ACC112 (cell line): ENCODE measurements at regions not wholly inside any gene's neighbourhood (a gene's known extent, or its start where the extent isn't known, plus 50 kb on each side); places are given as distances from the start of the nearest gene placed in this dataset.
"Not testable (repeated sequence)": the region's sequence is repeated elsewhere in the genome, so short reads cannot be mapped to it uniquely, and the experiment has no call there.

Source experiments
- H2AFZ ChIP-seq: fragments of 200-600 bp; sonication (generic); one replicate; pipeline ENCODE4 v1.6.0; 2017; ENCODE audit warnings: antibody characterized with exemption, low read length; ENCODE audit not compliant: unreplicated experiment
- H3K27ac ChIP-seq: fragments of 200-600 bp; sonication (generic); 2 replicates; pipeline ENCODE4 v1.5.1; 2014; ENCODE audit warnings: low read depth, mild to moderate bottlenecking, antibody characterized with exemption, low read length, moderate library complexity
- H3K27me3 ChIP-seq: fragments of 200-600 bp; sonication (generic); 2 replicates; pipeline ENCODE4 v1.6.1; 2014; ENCODE audit warnings: mild to moderate bottlenecking, antibody characterized with exemption, low read length, moderate library complexity, mixed read lengths; ENCODE audit not compliant: insufficient read depth
- H3K36me3 ChIP-seq: fragments of 200-600 bp; sonication (generic); 2 replicates; pipeline ENCODE4 v1.6.1; 2016; ENCODE audit warnings: mild to moderate bottlenecking, antibody characterized with exemption, low read length, moderate library complexity, mixed read lengths; ENCODE audit not compliant: insufficient read depth
- H3K4me1 ChIP-seq: fragments of 200-600 bp; sonication (generic); one replicate; pipeline ENCODE4 v1.6.1; 2016; ENCODE audit warnings: low read length, mixed read lengths; ENCODE audit not compliant: insufficient read depth, unreplicated experiment, control insufficient read depth
- H3K4me3 ChIP-seq: fragments of 200-600 bp; sonication (generic); 2 replicates; pipeline ENCODE4 v1.5.1; 2014; ENCODE audit warnings: mild to moderate bottlenecking, low read depth, low read length
- H3K79me2 ChIP-seq: fragments of 200-600 bp; sonication (generic); one replicate; pipeline ENCODE4 v1.6.0; 2016; ENCODE audit warnings: low read length; ENCODE audit not compliant: control insufficient read depth, unreplicated experiment, insufficient read depth

DNA sequence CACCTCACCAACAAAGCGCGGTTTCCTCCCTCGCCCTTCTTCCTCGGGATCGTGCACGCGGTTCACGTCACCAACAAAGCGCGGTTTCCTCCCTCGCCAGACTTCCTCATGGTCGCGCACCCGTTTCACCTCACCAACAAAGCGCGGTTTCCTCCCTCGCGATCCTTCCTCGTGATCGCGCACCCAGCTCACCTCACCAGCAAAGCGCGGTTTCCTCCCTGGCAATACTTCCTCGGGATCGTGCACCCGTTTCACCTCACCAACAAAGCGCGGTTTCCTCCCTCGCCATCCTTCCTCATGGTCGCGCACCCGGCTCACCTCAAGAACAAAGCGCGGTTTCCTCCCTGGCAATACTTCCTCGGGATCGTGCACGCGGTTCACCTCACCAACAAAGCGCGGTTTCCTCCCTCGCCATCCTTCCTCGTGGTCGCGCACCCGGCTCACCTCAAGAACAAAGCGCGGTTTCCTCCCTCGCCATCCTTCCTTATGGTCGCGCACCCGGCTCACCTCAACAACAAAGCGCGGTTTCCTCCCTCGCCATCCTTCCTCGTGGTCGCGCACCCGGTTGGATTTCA is 565.9 kb upstream of the PFKP start:
- H2AFZ ChIP-seq, H3K27me3 ChIP-seq, H3K4me1 ChIP-seq, H3K36me3 ChIP-seq, H3K27ac ChIP-seq, H3K79me2 ChIP-seq, H3K4me3 ChIP-seq: not testable (repeated sequence)

GRCh38 chr10:2494399-2494798 is 572.9 kb upstream of the PFKP start:
- Histone ChIP-seq H3K27ac (no peak overlapping the region), H3K36me3 (no peaks in the 10 kb centered on the region), H2AFZ (no peak overlapping the region), H3K4me3 (no peak overlapping the region), H3K27me3 (no peaks in the 10 kb centered on the region), H3K79me2 (no peaks in the 10 kb centered on the region), H3K4me1 (no peaks in the 10 kb centered on the region)

DNA sequence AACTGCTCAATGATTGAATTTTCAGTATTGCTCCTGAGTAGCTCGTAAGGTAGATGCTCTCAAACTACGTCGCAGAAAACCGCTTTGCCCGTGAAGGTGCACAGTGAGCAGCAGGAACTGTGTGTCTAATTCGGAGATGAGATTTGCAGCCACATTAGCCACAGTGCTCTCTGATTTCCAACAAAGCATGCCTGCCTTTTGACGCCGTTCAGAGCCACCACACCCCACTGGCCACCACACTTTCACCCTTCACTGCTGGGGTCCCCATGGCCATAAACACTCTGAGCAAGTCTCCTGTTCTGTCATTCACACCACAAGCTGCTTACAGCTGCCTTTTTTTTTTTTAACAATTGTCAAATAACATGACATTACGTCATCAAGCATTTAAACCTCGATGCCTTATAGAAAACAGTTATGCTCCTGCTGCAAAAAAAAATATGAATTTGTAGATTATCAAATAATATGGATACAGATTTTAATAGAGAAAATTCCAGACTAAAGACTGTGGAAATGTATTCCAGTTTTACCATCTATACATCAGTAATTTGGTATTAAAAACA is 578.8 kb upstream of the PFKP start:
- Histone ChIP-seq H3K27ac (no peak overlapping the region), H3K27me3 (no peaks in the 10 kb centered on the region), H3K4me1 (no peaks in the 10 kb centered on the region), H3K36me3 (no peaks in the 10 kb centered on the region), H3K79me2 (no peaks in the 10 kb centered on the region), H3K4me3 (no peak overlapping the region), H2AFZ (no peak overlapping the region)

DNA sequence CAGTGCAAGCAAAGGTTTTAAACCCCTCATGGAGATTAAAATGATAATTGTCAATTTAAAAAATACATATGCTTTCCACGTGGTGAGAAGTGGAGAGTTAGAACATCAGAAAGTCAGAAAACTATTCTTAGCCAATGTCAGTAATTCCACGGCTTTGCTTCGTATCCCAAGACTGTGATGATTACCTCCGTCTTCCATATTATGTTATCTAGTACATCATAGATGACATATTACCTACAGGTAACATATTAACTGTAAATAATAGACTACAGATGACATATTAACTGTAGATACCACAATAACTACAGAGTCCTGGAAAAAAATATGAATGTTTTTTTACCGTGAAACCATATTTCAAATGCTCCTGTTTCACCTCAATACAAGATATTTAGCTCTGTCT is 579.4 kb upstream of the PFKP start:
- no peak overlapping the region for H3K4me3 ChIP-seq

GRCh38 chr10:2478656-2479055 is 588.7 kb upstream of the PFKP start:
- no peak overlapping the region for H2AFZ ChIP-seq
- no peaks in the 10 kb centered on the region for H3K4me1 ChIP-seq
- H3K27ac ChIP-seq: no peak overlapping the region
- H3K4me3 ChIP-seq: no peak overlapping the region
- no peaks in the 10 kb centered on the region for H3K79me2 ChIP-seq
- H3K36me3 ChIP-seq: no peaks in the 10 kb centered on the region
- H3K27me3 ChIP-seq: no peaks in the 10 kb centered on the region

More for the DNA sequence above, 579.4 kb upstream of the PFKP start:
- Histone ChIP-seq H3K27ac (no peak overlapping the region), H3K79me2 (no peaks in the 10 kb centered on the region), H3K27me3 (no peaks in the 10 kb centered on the region), H3K36me3 (no peaks in the 10 kb centered on the region), H2AFZ (no peak overlapping the region), H3K4me1 (no peaks in the 10 kb centered on the region)

GRCh38 chr10:2476812-2477553 is 590.4 kb upstream of the PFKP start:
- Histone ChIP-seq H3K79me2 (no peaks in the 10 kb centered on the region), H3K4me1 (no peaks in the 10 kb centered on the region), H3K36me3 (no peaks in the 10 kb centered on the region), H3K4me3 (no peak overlapping the region), H3K27me3 (no peaks in the 10 kb centered on the region), H2AFZ (no peak overlapping the region), H3K27ac (no peak overlapping the region)

GRCh38 chr10:2476218-2476811 is 591.0 kb upstream of the PFKP start:
- Histone ChIP-seq H2AFZ (no peak overlapping the region), H3K27ac (no peak overlapping the region), H3K27me3 (no peaks in the 10 kb centered on the region), H3K79me2 (no peaks in the 10 kb centered on the region), H3K4me3 (no peak overlapping the region), H3K4me1 (no peaks in the 10 kb centered on the region), H3K36me3 (no peaks in the 10 kb centered on the region)

DNA sequence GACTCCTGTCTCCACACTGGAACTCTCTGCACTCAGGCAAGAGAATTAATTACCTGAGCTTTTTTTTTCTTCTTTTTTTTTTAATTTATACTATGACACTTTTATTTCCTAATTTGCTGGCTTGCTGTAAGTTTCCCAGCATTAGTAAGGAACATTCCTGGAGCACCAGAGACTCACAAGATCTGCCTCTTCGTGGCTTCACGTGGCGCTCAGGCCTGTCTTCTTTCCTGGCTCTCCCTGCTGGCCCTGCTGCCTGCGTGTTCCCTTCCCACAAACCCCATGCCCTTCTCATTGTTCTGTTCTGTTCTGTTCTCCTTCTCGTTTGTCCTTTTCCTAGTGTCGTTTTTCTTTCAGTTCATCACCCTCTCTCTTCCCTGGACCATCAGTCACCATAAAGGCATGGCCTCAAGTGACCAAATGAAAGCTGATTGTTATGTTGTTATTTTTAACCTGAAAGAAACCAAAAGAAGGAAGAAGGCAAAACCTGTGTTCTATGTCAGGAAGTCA is 591.6 kb upstream of the PFKP start:
- no peaks in the 10 kb centered on the region for H3K27me3 ChIP-seq
- no peaks in the 10 kb centered on the region for H3K4me1 ChIP-seq
- no peak overlapping the region for H3K27ac ChIP-seq
- no peak overlapping the region for H3K4me3 ChIP-seq
- no peaks in the 10 kb centered on the region for H3K36me3 ChIP-seq
- no peaks in the 10 kb centered on the region for H3K79me2 ChIP-seq
- no peak overlapping the region for H2AFZ ChIP-seq

DNA sequence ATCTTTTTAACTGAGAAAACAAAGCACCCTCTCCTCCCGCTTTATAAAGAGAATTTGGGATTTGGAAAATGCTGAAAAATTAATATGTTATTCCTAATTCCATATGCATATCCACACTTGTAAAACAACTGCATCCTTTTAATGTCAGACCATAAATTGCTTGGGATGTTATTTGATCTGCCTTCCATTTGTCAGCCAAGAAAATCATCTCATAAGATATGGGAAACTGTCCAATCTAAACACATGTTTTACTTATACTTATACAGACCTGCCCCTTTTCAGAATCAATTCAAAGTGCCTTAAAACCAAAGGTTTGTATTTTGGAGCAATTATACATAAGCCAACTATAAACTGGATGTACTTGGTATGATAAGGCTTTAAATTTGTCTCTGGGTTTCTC is 595.5 kb upstream of the PFKP start:
- no peaks in the 10 kb centered on the region for H3K4me1 ChIP-seq
- no peaks in the 10 kb centered on the region for H3K36me3 ChIP-seq
- H3K4me3 ChIP-seq: no peak overlapping the region
- H2AFZ ChIP-seq: no peak overlapping the region
- H3K27ac ChIP-seq: no peak overlapping the region
- H3K79me2 ChIP-seq: no peaks in the 10 kb centered on the region
- H3K27me3 ChIP-seq: no peaks in the 10 kb centered on the region

DNA sequence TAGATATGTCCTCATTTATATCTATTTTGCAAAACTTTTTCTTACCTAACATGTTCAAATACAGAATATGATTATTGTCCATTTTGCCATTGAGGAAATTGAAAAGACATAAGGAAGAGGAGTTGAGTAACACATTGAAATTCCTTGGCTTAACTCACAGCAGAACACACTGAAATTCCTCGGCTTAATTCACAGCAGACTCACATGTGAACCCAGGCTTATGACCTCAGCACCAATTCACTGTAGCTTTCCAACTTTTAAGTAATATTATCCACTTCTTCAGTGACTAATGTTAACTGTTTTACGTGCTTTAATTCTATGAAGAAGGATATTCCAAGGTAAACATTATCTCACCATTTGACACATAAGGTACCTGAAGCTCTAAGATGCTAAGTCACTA is 597.5 kb upstream of the PFKP start:
- Histone ChIP-seq H3K27me3 (no peaks in the 10 kb centered on the region), H3K36me3 (no peaks in the 10 kb centered on the region), H3K4me3 (no peak overlapping the region), H3K4me1 (no peaks in the 10 kb centered on the region), H2AFZ (no peak overlapping the region), H3K79me2 (no peaks in the 10 kb centered on the region), H3K27ac (no peak overlapping the region)

- no peaks in the 10 kb centered on the region for H3K79me2 ChIP-seq
Measured at GRCh38 chr10:2464483-2464882, 602.9 kb upstream of the PFKP start.

More at GRCh38 chr10:2464483-2464882, 602.9 kb upstream of the PFKP start:
- Histone ChIP-seq H2AFZ (no peak overlapping the region), H3K27ac (no peak overlapping the region), H3K4me1 (no peaks in the 10 kb centered on the region), H3K27me3 (no peaks in the 10 kb centered on the region), H3K4me3 (no peak overlapping the region), H3K36me3 (no peaks in the 10 kb centered on the region)
